GM12878 (cell line): ENCODE measurements at regions not wholly inside any gene's neighbourhood (a gene's known extent, or its start where the extent isn't known, plus 50 kb on each side); places are given as distances from the start of the nearest gene placed in this dataset.

ENCODE experiments used
- ATAC-seq: fragments of 200-7000 bp; cut with Tn5 transposase; 3 replicates; pipeline ENCODE4 v1.9.1; 2020; ENCODE audit warnings: mild to moderate bottlenecking, moderate library complexity
- BruUV-seq: library from RNA; stranded (reverse); fragments of 400-500 nt; replicated peaks from 2 replicates; lab custom pipeline; 2021; lab: Mats Ljungman, UMichigan
- CTCF ChIA-PET: fragments of 300-600 bp; sonication (Branson Sonifier 250); formaldehyde crosslinking; extraction: SDS; loops from one replicate; lab custom pipeline; 2021; ENCODE audit warnings: inconsistent platforms; lab: Yijun Ruan, JAX
- POLR2A ChIA-PET: fragments of 350-600 bp; formaldehyde crosslinking; extraction: SDS; loops from one replicate; lab custom pipeline; 2021; ENCODE audit warnings: inconsistent platforms; lab: Charles Lee
- RAD21 ChIA-PET: fragments of 300-600 bp; sonication (Branson Sonifier 250); formaldehyde crosslinking; loops from one replicate; lab custom pipeline; 2023; ENCODE audit warnings: antibody characterized with exemption; ENCODE audit not compliant: unreplicated experiment; lab: Charles Lee
- SMC1A ChIA-PET: fragments of 300-600 bp; sonication (Branson Sonifier 250); formaldehyde crosslinking; loops from one replicate; lab custom pipeline; 2023; ENCODE audit not compliant: unreplicated experiment, uncharacterized antibody; lab: Charles Lee
- DNase-seq: peaks from one replicate; pipeline ENCODE4 v3.0.0-alpha.2; 2011; ENCODE audit warnings: low read depth, low spot score
- FAIRE-seq: peaks from 3 replicates; lab custom pipeline; 2011; peaks lifted over from hg19 to GRCh38; lab: Jason Lieb, UNC
- H2AFZ ChIP-seq: 2 replicates; pipeline ENCODE4 v1.6.0; 2011; ENCODE audit warnings: low read depth, low read length, control low read depth; ENCODE audit not compliant: control insufficient read depth
- H3K27ac ChIP-seq: 2 replicates; pipeline ENCODE4 v1.5.1; 2011; ENCODE audit warnings: control low read depth; ENCODE audit not compliant: control insufficient read depth, insufficient read depth
- H3K27me3 ChIP-seq, 2 experiments: replicated peaks in 1 of 2; 2 replicates each; pipeline versions ENCODE4 v1.6.0 to v1.6.1; 2011; ENCODE audit warnings: low read length in 1 of 2; ENCODE audit not compliant: control insufficient read depth in 2 of 2, insufficient read depth in 2 of 2
- H3K36me3 ChIP-seq, 2 experiments: 2 replicates each; pipeline ENCODE4 v1.5.1; 2011; ENCODE audit warnings: low read length in 1 of 2; ENCODE audit not compliant: control insufficient read depth in 2 of 2, insufficient read depth in 2 of 2
- H3K4me1 ChIP-seq: 2 replicates; pipeline ENCODE4 v1.6.1; 2011; ENCODE audit warnings: mild to moderate bottlenecking, low read length, moderate library complexity, mixed read lengths; ENCODE audit not compliant: control insufficient read depth, insufficient read depth
- H3K4me2 ChIP-seq: 2 replicates; pipeline ENCODE4 v1.6.0; 2011; ENCODE audit warnings: control low read depth; ENCODE audit not compliant: control insufficient read depth, insufficient read depth
- H3K4me3 ChIP-seq: fragments of 200-600 bp; sonication (generic); 2 replicates; pipeline ENCODE4 v1.5.1; 2016
- H3K79me2 ChIP-seq: 2 replicates; pipeline ENCODE4 v1.6.0; 2011; ENCODE audit warnings: low read length; ENCODE audit not compliant: control insufficient read depth, insufficient read depth
- H3K9ac ChIP-seq: 2 replicates; pipeline ENCODE4 v1.8.0; 2011; ENCODE audit warnings: low read length, control low read depth, mixed read lengths; ENCODE audit not compliant: control insufficient read depth, insufficient read depth
- H3K9me3 ChIP-seq: replicated peaks from 3 replicates; pipeline ENCODE4 v1.5.1; 2011; ENCODE audit warnings: mild to moderate bottlenecking, low read length; ENCODE audit not compliant: control insufficient read depth, insufficient read depth
- H4K20me1 ChIP-seq: 2 replicates; pipeline ENCODE4 v1.6.0; 2011; ENCODE audit not compliant: control insufficient read depth, insufficient read depth
- CUX1 ChIP-seq: IDR thresholded peaks from 2 replicates; pipeline ENCODE4 v1.6.1; 2012; ENCODE audit warnings: improper control_type of control experiment, low read depth, low read length; ENCODE audit not compliant: insufficient replicate concordance
- EGR1 ChIP-seq, 2 experiments: IDR thresholded peaks; 1 replicate in 1 of 2; 2 replicates in 1 of 2; pipeline ENCODE4 v1.6.1; 2011 to 2012; ENCODE audit warnings: low read depth in 2 of 2, low read length in 2 of 2, borderline replicate concordance in 1 of 2, mild to moderate bottlenecking in 1 of 2, moderate library complexity in 1 of 2
- GATAD2B ChIP-seq: fragments of 450-650 bp; conservative IDR thresholded peaks from 2 replicates; pipeline ENCODE4 v1.6.1; 2017; ENCODE audit warnings: low read depth, mild to moderate bottlenecking, moderate library complexity
- HDAC2 ChIP-seq: fragments of 200-600 bp; sonication (generic); IDR thresholded peaks from 2 replicates; pipeline ENCODE4 v1.6.1; 2017
- HDAC6 ChIP-seq: fragments of 200-600 bp; sonication (generic); IDR thresholded peaks from one replicate; pipeline ENCODE4 v1.8.0; 2017; ENCODE audit warnings: antibody characterized with exemption; ENCODE audit not compliant: unreplicated experiment
- NFXL1 ChIP-seq: fragments of 450-650 bp; IDR thresholded peaks from 2 replicates; pipeline ENCODE4 v1.6.1; 2017; ENCODE audit warnings: antibody characterized with exemption, mild to moderate bottlenecking, borderline replicate concordance
- STAT1 ChIP-seq: fragments of 450-650 bp; conservative IDR thresholded peaks from 2 replicates; pipeline ENCODE4 v1.6.1; 2014; ENCODE audit warnings: antibody characterized with exemption, mild to moderate bottlenecking
- ZNF217 ChIP-seq: fragments of 450-650 bp; IDR thresholded peaks from 2 replicates; pipeline ENCODE4 v1.6.1; 2017; ENCODE audit warnings: antibody characterized with exemption, mild to moderate bottlenecking
- WGBS: methylation state at CpG from one replicate; pipeline ENCODE4 v1.1.6; 2016; ENCODE audit warnings: low lambda C conversion rate; ENCODE audit not compliant: insufficient replicate concordance, insufficient coverage; ENCODE audit errors: missing lambda C conversion rate; 5-methylcytosine and 5-hydroxymethylcytosine counted together
- in situ Hi-C: fragments of 300-500 bp; cut with MboI; formaldehyde crosslinking; loops from 9 replicates; pipeline ENCODE4 v1.14.3; 2018; ENCODE audit warnings: mixed read lengths
- intact Hi-C: fragments of 100-400 bp; cut with micrococcal nuclease; formaldehyde crosslinking; loops from one replicate; pipeline ENCODE4 v1.14.2; 2022; ENCODE audit not compliant: unreplicated experiment

- TF ChIP-seq CUX1, result no peak
These were observed 68.5 kb upstream of the PLXNA2 start (continued) for GRCh38 chr1:208312706-208313105.

GRCh38 chr1:208314431-208314830 is 70.2 kb upstream of the PLXNA2 start:
- FAIRE-seq, result no peak
- TF ChIP-seq EGR1 (IDR thresholded peaks at IDR 0.05; ENCODE audit: borderline replicate concordance in 1 of 2, low read depth in 2 of 2, low read length in 2 of 2) (no peak), HDAC6 (no peak), HDAC2 (no peak), STAT1 (no peak), NFXL1 (no peak), GATAD2B (no peak), ZNF217 (no peak)
- no peak for DNase-seq
- no peak overlapping the region for H2AFZ ChIP-seq
- no peaks in the 10 kb centered on the region for H3K79me2 ChIP-seq
- no peaks in the 10 kb centered on the region; a peak in 2 of 4 replicates for H3K27me3 ChIP-seq
- H4K20me1 ChIP-seq, result no peaks in the 10 kb centered on the region
- no peak overlapping the region for H3K4me3 ChIP-seq
- H3K9ac ChIP-seq, result no peak overlapping the region
- in situ Hi-C loops (no loop called here), intact Hi-C loops (no loop called here)
- no peak for ATAC-seq
- CTCF ChIA-PET, result no interaction called here
- H3K4me1 ChIP-seq, result no peaks in the 10 kb centered on the region
- H3K27ac ChIP-seq, result no peak overlapping the region
- RAD21 ChIA-PET, result no interaction called here
- H3K9me3 ChIP-seq, result no peaks in the 10 kb centered on the region
- POLR2A ChIA-PET, result no interaction called here
- 3% methylated on average over 2 of the region's 2 CpGs for WGBS
- SMC1A ChIA-PET, result no interaction called here
- H3K36me3 ChIP-seq, result no peaks in the 10 kb centered on the region
- no peak overlapping the region for H3K4me2 ChIP-seq
- no TSS peak for BruUV-seq
